Neural progenitor cell (in vitro differentiated cells): ENCODE measurements at regions not wholly inside any gene's neighbourhood (a gene's known extent, or its start where the extent isn't known, plus 50 kb on each side); places are given as distances from the start of the nearest gene placed in this dataset.

Source experiments
- DNase-seq: peaks from one replicate; pipeline ENCODE4 v3.0.0-alpha.2; 2016; ENCODE audit warnings: low spot score
- H2AFZ ChIP-seq: fragments of 200-600 bp; sonication (generic); replicated peaks from 2 replicates; pipeline ENCODE4 v1.6.1; 2016; ENCODE audit warnings: antibody characterized with exemption
- H3F3A ChIP-seq: fragments of 200-600 bp; sonication (generic); 2 replicates; pipeline ENCODE4 v1.6.1; 2016; ENCODE audit warnings: antibody characterized with exemption, low read depth
- H3K27ac ChIP-seq: fragments of 200-600 bp; sonication (generic); 2 replicates; pipeline ENCODE4 v1.5.1; 2016; ENCODE audit warnings: mild to moderate bottlenecking
- H3K27me3 ChIP-seq: fragments of 200-600 bp; sonication (generic); 2 replicates; pipeline ENCODE4 v1.6.1; 2016; ENCODE audit warnings: mild to moderate bottlenecking, moderate library complexity
- H3K36me3 ChIP-seq: fragments of 200-600 bp; sonication (generic); 2 replicates; pipeline ENCODE4 v1.5.1; 2016
- H3K4me1 ChIP-seq: fragments of 200-600 bp; sonication (generic); 2 replicates; pipeline ENCODE4 v1.6.1; 2016; ENCODE audit warnings: mixed run types
- H3K4me2 ChIP-seq: fragments of 200-600 bp; sonication (generic); 2 replicates; pipeline ENCODE4 v1.6.1; 2016
- H3K4me3 ChIP-seq: fragments of 200-600 bp; sonication (generic); 2 replicates; pipeline ENCODE4 v1.5.1; 2016
- H3K79me2 ChIP-seq: fragments of 200-600 bp; sonication (generic); 2 replicates; pipeline ENCODE4 v1.6.1; 2016; ENCODE audit warnings: low read depth
- H3K9ac ChIP-seq: fragments of 200-600 bp; sonication (generic); 2 replicates; pipeline ENCODE4 v1.6.1; 2016
- H3K9me3 ChIP-seq: fragments of 200-600 bp; sonication (generic); 2 replicates; pipeline ENCODE4 v1.5.1; 2016; ENCODE audit warnings: low read depth
- H4K20me1 ChIP-seq: fragments of 200-600 bp; sonication (generic); 2 replicates; pipeline ENCODE4 v1.6.1; 2016; ENCODE audit warnings: low read depth
- H3K27ac Mint-ChIP-seq: 3 replicates; pipeline ENCODE4 v1.8.0; 2021; ENCODE audit warnings: mixed read lengths
- H3K27me3 Mint-ChIP-seq: 2 replicates; pipeline ENCODE4 v1.8.0; 2022; ENCODE audit warnings: low read depth, mild to moderate bottlenecking, inconsistent platforms, moderate library complexity, mixed read lengths; ENCODE audit not compliant: insufficient read depth
- H3K36me3 Mint-ChIP-seq: 3 replicates; pipeline ENCODE4 v1.8.0; 2021; ENCODE audit warnings: mixed read lengths
- H3K4me1 Mint-ChIP-seq: 3 replicates; pipeline ENCODE4 v1.8.0; 2021; ENCODE audit warnings: mixed read lengths
- H3K4me3 Mint-ChIP-seq: 3 replicates; pipeline ENCODE4 v1.8.0; 2021; ENCODE audit warnings: mild to moderate bottlenecking, moderate library complexity, mixed read lengths
- H3K9me3 Mint-ChIP-seq: 3 replicates; pipeline ENCODE4 v1.8.0; 2020; ENCODE audit warnings: mixed read lengths
- EZH2 ChIP-seq: fragments of 200-600 bp; sonication (generic); IDR thresholded peaks from 2 replicates; pipeline ENCODE4 v1.6.1; 2017; ENCODE audit warnings: antibody characterized with exemption, mild to moderate bottlenecking, moderate library complexity
- EZH2phosphoT487 ChIP-seq: fragments of 200-600 bp; sonication (generic); IDR thresholded peaks from 2 replicates; pipeline ENCODE4 v1.6.1; 2017; ENCODE audit warnings: antibody characterized with exemption
- TF ChIP-seq, protein P1 (sequence below): fragments of 200-600 bp; sonication (generic); IDR thresholded peaks from 2 replicates; pipeline ENCODE4 v1.5.1; 2017; ENCODE audit warnings: antibody characterized with exemption, mild to moderate bottlenecking

DNA sequence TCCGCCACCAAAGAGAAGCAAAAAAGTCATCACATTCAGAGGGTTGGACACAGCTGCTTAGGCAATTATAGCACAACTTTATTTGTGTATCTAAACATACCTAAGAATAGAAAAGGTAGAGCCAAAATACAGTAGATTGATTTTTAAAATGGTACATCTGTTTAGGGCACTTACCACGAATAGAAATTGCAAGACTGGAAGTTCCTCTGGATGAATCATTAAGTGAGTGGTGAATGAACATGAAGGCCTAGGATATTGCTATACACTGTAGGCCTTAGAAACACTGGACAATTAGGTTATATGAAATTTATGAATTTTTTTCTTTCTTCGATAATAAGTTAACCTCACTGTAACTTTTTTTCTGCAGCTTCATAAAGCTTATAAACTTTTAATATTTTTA is 687.0 kb downstream of the BCL11A start:
- Mint-ChIP-seq H3K36me3 (peaks cover 7% of the 10 kb centered on the region), H3K9me3 (peaks cover 11% of the 10 kb centered on the region), H3K4me3 (no peak overlapping the region), H3K4me1 (no peaks in the 10 kb centered on the region), H3K27ac (no peak overlapping the region), H3K27me3 (peaks cover 10% of the 10 kb centered on the region)
- Histone ChIP-seq H3K4me3 (no peak overlapping the region), H3K79me2 (no peaks in the 10 kb centered on the region), H3K4me1 (no peaks in the 10 kb centered on the region), H3K9me3 (no peaks in the 10 kb centered on the region), H3F3A (no peaks in the 10 kb centered on the region), H3K4me2 (no peak overlapping the region), H2AFZ (no peak overlapping the region), H4K20me1 (no peaks in the 10 kb centered on the region), H3K36me3 (no peaks in the 10 kb centered on the region), H3K27ac (no peak overlapping the region), H3K9ac (no peak overlapping the region), H3K27me3 (no peaks in the 10 kb centered on the region)
- no peak for DNase-seq
- TF ChIP-seq EZH2 (no peak), EZH2phosphoT487 (no peak)
- TF ChIP-seq, protein P1, sequence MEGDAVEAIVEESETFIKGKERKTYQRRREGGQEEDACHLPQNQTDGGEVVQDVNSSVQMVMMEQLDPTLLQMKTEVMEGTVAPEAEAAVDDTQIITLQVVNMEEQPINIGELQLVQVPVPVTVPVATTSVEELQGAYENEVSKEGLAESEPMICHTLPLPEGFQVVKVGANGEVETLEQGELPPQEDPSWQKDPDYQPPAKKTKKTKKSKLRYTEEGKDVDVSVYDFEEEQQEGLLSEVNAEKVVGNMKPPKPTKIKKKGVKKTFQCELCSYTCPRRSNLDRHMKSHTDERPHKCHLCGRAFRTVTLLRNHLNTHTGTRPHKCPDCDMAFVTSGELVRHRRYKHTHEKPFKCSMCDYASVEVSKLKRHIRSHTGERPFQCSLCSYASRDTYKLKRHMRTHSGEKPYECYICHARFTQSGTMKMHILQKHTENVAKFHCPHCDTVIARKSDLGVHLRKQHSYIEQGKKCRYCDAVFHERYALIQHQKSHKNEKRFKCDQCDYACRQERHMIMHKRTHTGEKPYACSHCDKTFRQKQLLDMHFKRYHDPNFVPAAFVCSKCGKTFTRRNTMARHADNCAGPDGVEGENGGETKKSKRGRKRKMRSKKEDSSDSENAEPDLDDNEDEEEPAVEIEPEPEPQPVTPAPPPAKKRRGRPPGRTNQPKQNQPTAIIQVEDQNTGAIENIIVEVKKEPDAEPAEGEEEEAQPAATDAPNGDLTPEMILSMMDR: no peak

DNA sequence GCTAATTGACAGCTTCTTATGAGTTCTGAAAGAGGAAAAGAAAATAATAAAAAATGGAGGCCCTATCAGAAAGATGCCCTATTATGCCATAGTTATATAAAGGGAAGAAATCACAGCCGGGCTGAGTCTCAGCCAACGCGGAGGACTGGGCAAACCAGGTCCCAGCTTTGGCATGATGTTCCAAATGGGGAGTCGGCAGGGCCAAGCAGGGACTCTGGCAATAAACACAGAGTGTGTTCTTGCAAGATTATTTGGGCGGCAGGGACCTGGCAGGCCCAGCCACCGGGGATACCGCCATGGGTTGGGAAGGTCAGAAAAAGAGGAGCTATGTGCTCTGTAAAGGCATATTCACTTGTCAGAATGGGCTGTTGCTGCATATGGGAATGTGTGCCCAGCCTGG is 694.9 kb downstream of the BCL11A start:
- DNase-seq: no peak
- Histone ChIP-seq H3K9me3 (no peaks in the 10 kb centered on the region), H3F3A (no peaks in the 10 kb centered on the region), H3K9ac (no peak overlapping the region), H3K4me1 (no peaks in the 10 kb centered on the region), H3K4me2 (no peak overlapping the region), H3K36me3 (no peaks in the 10 kb centered on the region), H3K79me2 (no peaks in the 10 kb centered on the region), H3K27me3 (no peaks in the 10 kb centered on the region), H4K20me1 (no peaks in the 10 kb centered on the region), H3K27ac (no peak overlapping the region), H2AFZ (no peak overlapping the region), H3K4me3 (no peak overlapping the region)
- H3K36me3 Mint-ChIP-seq: peaks cover 7% of the 10 kb centered on the region
- H3K27me3 Mint-ChIP-seq: peaks cover 4% of the 10 kb centered on the region
- H3K4me3 Mint-ChIP-seq: no peak overlapping the region
- H3K4me1 Mint-ChIP-seq: peaks cover 4% of the 10 kb centered on the region
- TF ChIP-seq, protein P1: no peak
- TF ChIP-seq EZH2 (no peak), EZH2phosphoT487 (no peak)
- peaks cover 21% of the 10 kb centered on the region for H3K9me3 Mint-ChIP-seq
- no peak overlapping the region for H3K27ac Mint-ChIP-seq

DNA sequence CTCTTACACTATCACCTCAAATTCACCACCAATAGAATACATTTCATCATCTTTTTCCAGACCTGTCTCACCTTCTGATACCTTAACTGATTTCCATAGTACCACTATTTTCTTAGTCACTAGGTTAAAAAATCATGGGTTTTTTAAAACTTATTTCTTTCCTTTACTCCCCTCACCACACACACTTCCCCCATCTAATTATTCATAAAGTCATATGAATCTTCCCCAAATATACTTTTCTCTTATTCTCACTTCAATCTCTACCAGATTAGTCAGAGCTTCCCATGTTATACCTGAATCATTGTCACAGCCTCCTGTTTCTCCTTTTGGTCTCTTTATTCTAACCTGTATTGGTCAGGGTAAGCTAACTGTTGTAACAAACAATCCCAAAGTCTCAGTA is 696.3 kb downstream of the BCL11A start:
- Histone ChIP-seq H3K4me1 (no peaks in the 10 kb centered on the region), H3K27me3 (no peaks in the 10 kb centered on the region), H3K79me2 (no peaks in the 10 kb centered on the region), H2AFZ (no peak overlapping the region), H3K9me3 (no peaks in the 10 kb centered on the region), H3K4me2 (no peak overlapping the region), H3K36me3 (no peaks in the 10 kb centered on the region), H3K9ac (no peak overlapping the region), H3K4me3 (no peak overlapping the region), H4K20me1 (no peaks in the 10 kb centered on the region), H3K27ac (no peak overlapping the region), H3F3A (no peaks in the 10 kb centered on the region)
- TF ChIP-seq EZH2phosphoT487 (no peak), EZH2 (no peak)
- TF ChIP-seq, protein P1: no peak
- Mint-ChIP-seq H3K36me3 (peaks cover 3% of the 10 kb centered on the region), H3K9me3 (peaks cover 17% of the 10 kb centered on the region), H3K27ac (no peak overlapping the region), H3K27me3 (peaks cover 5% of the 10 kb centered on the region), H3K4me3 (no peak overlapping the region), H3K4me1 (peaks cover 4% of the 10 kb centered on the region)
- DNase-seq: no peak

DNA sequence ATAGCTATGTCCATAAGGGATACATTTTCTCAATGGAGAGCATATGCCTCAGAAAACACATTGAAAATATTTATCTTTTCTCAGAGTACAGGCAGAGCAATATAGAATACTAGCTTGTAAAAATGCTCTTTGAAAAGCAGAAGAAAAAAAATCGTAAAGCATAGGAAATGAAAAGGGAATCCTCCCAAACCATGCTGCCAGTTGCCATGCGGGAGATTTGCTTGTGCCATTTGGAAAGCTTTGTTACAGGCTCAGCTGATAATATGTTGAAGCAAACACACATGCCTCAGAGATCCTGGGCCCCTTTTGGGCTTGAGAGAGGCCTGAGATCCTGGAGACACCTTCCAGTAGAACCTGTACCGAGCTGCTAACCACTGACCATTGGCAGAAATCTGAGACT is 697.1 kb downstream of the BCL11A start:
- no peak overlapping the region for H3K4me3 ChIP-seq
- DNase-seq: no peak
- H3K4me2 ChIP-seq: no peak overlapping the region
- H3K9me3 ChIP-seq: no peaks in the 10 kb centered on the region
- no peaks in the 10 kb centered on the region for H4K20me1 ChIP-seq
- Mint-ChIP-seq H3K4me1 (peaks cover 7% of the 10 kb centered on the region), H3K27me3 (peaks cover 9% of the 10 kb centered on the region), H3K27ac (no peak overlapping the region), H3K4me3 (no peak overlapping the region), H3K36me3 (no peaks in the 10 kb centered on the region), H3K9me3 (peaks cover 10% of the 10 kb centered on the region)
- H3K4me1 ChIP-seq: no peaks in the 10 kb centered on the region
- H3K27me3 ChIP-seq: no peaks in the 10 kb centered on the region
- H3K36me3 ChIP-seq: no peaks in the 10 kb centered on the region
- no peak overlapping the region for H3K9ac ChIP-seq
- no peaks in the 10 kb centered on the region for H3F3A ChIP-seq
- H3K27ac ChIP-seq: no peak overlapping the region
- H3K79me2 ChIP-seq: no peaks in the 10 kb centered on the region
- TF ChIP-seq, protein P1: no peak
- TF ChIP-seq EZH2: no peak
- TF ChIP-seq EZH2phosphoT487: no peak
- H2AFZ ChIP-seq: no peak overlapping the region
